GM18520 (cell line): ENCODE measurements at regions not wholly inside any gene's neighbourhood (a gene's known extent, or its start where the extent isn't known, plus 50 kb on each side); places are given as distances from the start of the nearest gene placed in this dataset.
"Not testable (repeated sequence)": the region's sequence is repeated elsewhere in the genome, so short reads cannot be mapped to it uniquely, and the experiment has no call there.

Experiments used
- ATAC-seq: cut with Tn5 transposase; IDR thresholded peaks from one replicate; pipeline ENCODE4 v1.9.1; 2021; ENCODE audit not compliant: unreplicated experiment

DNA sequence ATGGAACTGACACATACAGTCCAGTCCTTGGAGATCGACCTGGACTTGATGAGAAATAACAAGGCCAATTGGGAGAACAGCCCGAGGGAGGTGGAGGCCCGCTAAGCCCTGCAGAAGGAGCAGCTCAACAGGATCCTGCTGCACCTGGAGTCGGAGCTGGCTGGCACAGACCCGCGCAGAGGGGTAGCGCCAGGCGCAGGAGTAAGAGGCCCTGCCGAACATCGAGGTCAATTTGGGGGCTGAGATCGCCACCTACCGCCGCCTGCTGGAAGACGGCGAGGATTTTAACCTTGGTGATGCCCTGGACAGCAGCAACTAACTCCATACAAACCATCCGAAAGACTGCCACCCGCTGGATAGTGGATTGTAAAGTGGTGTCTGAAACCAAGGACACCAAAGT, 1610.1 kb upstream of the ACO1 start:
- ATAC-seq, result no peak

DNA sequence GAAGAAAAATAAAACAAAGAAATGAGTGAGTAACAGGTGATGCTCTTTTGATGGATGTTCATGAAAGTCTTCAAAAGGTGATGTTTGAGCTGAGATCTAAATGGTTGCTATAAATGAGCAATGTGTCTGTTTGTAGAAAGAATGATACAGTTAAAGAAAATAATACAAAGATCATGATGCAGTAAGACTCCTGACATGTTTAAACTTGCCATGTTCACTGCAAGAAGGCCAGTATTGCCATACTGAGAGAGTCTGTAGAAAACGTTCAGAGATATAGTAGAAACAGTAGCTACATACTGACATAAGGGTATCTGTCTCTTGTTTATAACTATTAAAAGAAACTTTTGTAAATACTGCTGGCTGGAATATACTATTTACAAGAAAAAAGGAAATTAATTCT, 1609.2 kb upstream of the ACO1 start:
- ATAC-seq, result no peak

DNA sequence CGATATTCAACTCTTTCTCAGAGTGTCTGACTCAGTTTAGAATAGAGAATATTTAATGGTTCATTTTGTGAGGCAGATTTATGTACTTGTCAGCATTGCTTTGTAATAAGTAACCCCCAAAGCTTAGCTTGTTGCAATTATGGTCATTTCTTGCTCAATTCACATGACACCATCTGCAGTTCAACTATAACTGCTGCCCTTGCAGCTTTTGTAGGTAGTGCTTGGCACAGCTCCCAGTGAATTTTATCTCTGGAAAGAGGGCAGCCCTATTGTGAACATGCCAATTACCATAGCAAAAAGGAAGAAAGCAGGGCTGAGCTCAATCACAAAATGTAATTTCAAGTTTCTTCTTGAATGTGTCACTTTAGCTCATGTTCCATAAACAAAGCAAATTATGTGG, 1587.7 kb upstream of the ACO1 start:
- ATAC-seq, result no peak

DNA sequence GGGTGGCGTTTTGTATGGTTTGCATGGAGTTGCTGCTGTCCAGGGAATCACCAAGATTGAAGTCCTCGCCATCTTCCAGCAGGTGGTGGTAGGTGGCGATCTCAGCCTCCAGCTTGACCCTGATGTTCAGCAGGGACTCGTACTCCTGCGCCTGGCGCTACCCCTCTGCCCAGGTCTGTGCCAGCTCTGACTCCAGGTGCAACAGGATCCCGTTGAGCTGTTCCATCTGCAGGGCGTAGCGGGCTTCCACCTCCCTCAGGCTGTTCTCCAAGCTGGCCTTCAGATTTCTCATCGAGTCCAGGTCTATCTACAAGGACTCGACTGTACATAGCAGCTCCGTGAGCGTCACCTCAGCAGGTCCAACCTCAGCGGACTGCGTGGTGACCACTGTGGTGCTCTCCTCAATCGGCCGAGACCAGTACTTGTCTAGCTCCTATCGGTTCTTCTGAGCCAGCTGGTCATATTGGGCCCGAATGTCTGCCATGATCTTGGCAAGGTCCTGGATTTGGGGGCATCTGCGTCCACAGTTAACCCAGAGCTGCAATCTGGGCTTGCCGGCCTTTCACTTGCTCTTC, 1584.8 kb upstream of the ACO1 start:
- no peak for ATAC-seq

DNA sequence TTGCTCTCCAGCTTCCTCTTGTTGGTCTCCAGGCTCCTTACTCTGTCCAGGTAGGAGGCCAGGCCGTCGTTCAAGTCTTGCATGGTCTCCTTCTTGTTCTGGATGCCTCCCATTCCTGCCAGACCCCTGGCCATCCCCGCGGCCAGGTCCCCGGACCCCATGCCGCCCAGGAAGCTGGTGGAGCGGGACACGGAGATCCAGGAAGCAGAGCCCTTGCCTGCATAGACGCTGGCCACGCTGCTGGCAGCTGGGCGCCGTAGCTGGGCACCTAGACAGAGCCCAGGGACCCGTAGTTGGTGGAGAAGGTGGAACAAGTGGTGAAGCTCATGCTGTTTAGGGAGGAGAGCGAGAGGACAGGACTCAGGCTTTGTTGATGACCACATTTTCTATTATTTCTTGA, 1584.0 kb upstream of the ACO1 start:
- no peak for ATAC-seq

DNA sequence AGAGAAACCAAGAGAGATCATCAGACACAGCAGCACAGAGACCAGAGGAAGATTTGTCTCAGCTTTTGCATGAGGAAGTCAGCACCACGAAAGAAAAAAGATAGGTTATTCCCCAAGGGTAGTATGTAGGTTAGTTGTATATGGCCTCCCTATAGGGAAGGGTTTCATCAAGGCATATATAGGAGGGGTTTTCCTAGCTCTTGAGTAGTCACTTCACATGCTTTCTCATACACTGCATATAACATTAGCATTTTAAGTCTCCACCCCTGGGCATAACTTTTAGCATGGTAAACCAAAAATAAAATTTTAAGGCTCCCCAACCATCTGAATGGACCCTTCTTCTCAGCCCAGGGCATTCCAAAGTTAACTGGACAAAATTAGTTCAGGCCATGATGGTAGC, 1571.6 kb upstream of the ACO1 start:
- ATAC-seq, result no peak

DNA sequence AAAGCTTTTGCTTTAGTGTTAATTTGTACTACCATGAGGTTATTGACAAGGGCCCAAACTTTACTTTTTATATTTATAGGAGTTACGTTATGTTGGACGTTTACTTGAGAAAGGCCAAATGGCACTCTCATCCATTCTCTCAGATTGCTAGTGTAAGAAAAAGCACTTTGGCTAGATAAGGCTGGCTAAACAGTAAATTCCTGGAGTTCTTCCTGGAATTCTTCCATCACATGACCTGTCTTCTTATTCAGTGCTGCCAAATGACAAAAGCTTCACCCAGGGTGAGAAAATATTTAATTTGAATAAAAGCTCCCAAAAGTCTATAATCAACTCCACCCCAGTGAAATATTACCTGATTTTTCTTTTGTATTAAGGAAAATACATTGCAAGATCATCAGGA, 1568.9 kb upstream of the ACO1 start:
- ATAC-seq, result no peak

DNA sequence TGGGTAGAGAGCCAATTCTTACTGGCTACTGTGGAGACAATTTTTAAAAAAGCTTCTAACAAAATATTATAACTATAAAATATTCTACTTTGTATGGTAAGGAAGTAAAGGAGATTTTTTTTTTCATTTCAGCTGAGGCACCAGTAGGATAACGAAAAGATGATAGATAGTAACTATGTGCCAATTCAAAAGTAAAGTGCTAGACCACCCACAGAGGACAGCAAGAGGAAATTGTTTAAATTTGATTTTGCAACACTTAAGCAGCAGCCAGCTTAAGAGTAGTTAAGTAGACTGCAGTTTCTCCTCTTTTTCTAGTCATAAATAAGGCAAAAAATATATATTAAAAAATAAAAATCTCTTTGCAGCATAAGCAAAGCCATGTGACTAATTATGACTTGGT, 1539.3 kb upstream of the ACO1 start:
- no peak for ATAC-seq

DNA sequence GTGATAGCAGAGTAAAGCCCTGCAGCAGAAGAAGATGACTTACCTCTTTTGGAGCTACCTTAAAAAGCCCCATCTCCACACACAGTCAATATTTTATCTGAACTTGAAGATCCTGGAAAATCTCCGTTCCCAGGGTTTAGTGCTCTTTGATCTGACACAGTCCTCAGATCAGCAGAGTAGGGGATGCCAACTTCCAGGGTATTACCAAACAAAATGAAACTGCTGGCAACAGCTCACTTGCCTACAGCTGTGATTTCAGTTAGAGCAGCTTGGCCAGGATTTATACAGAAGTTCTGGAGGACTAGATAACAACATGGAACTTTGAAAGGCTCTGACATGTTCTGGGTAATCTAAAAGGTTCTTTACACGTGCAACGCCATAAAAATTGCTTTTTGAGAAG, 1537.8 kb upstream of the ACO1 start:
- no peak for ATAC-seq

DNA sequence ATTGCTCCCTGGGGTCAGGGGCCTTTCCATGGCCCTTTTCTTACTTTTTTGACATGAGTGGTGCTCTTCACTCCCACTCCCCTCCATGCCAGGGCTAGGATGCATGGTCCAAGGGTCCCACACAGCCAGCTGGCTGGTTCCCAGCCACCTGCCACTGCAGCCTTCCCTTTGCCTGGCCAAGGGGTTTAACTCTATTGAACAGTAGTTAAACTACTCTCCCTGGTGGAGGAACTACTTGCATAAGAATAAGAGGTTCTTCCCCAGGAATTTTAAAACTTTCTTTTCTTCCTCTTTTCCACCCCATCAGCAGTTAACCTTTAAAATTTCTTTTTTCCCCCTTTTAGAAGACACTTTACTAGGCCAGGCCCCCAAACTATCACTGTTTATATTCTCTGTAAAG, 1532.8 kb upstream of the ACO1 start:
- no peak for ATAC-seq

DNA sequence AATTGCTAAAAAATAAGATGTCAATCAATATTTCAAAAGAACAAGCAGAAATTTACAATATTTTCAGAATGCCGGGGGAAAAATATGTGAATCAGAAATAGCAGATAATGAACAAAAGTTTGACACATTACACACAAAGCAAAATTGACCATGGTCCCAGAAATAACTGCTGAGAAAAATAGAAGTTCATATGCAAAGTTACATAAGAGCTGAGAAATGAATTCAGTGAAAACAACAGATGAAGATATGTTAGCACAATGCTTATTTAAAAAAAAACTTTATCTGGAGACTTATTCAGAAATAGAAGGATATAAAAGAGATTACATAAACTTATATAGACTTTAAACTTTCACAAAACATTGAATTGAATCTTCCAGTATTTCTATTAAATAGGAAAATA, 1483.7 kb upstream of the ACO1 start:
- ATAC-seq, result no peak

DNA sequence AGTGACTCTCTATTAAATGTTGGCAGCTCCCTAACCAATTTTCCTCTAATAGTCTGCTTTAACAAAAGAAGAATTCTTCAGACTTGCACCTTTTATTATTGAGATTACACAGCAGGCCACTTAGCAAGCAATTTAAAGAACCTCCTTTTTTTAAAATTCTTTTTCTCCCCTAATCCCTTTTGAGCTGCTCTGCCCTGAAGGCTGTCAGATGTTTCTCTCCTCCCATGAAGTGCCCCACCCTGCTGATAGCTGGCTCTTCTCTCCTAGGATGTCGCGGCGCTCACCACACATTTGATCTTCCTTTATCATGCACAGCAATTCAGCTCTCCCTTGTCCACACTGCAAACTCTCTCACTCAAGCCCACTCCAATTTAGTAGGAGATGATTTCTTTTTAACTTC, 1471.1 kb upstream of the ACO1 start:
- ATAC-seq, result no peak

DNA sequence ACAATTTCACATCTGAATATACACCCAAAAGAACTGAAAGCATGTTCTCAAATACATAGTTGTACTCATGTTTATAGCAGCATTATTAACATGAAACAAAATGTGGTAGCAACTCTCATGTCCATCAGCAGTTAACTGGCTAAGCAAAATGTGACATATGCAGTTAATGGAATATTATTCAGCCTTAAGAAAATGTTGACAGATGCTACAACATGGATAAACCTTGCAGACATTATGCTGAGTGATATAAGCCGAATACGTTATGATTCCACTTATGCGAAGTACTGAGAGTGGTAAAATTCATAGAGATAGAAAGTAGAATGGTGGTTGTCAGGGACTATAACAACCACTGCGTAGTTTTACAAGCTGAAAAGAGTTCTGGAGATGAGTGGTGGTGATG, 1469.0 kb upstream of the ACO1 start:
- ATAC-seq, result no peak

DNA sequence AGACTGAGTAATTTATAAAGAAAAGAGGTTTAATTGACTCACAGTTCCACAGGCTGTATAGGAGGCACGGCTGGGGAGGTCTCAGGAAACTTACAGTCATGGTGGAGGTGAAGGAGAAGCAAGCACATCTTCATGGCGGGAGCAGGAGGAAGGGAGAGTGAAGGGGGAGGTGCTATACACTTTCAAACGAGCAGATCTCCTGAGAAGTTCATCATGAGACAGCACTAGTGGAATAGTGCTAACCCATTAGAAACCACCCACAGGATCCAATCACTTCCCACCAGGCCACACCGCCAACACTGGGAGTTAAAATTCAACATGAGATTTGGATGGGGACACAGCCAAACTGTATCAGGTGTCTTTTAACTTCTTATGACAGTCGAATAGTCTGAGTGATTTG, 1459.3 kb upstream of the ACO1 start:
- ATAC-seq, result no peak

DNA sequence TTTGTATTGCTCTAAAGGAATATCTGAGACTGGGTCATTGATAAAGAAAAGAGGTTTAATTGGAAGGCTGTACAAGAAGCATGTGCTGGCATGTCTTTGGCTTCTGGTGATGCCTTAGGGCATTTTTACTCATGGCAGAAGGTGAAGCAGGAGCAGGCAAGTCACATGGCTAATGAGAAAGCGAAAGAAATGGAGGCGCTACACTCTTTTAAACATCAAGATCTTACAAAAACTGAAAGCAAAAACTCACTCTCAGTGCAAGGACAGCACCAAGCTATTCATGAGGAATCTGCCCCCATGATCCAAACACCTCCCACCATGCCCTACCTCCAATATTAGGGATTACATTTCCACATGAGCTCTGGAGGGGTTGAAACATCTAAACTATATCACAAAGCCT, 1458.8 kb upstream of the ACO1 start:
- no peak for ATAC-seq

DNA sequence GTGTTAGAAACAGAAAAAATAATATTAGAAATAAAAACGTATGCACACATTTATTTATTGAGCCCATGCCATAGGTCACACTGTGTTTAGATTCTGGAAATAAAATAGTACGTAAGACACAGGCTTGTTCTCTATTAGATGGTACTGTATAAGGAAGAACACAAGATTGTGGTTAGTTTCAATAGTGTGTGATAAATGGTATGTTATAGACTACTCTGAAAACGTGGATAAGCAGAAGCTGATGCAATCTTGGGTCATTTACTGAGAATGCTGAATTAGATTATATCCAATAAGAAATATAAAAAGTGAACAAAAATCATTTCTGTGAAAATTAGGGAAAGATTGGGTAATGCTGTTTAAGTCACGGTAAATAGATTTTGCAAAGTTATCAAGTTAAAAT, 1456.4 kb upstream of the ACO1 start:
- ATAC-seq, result no peak

DNA sequence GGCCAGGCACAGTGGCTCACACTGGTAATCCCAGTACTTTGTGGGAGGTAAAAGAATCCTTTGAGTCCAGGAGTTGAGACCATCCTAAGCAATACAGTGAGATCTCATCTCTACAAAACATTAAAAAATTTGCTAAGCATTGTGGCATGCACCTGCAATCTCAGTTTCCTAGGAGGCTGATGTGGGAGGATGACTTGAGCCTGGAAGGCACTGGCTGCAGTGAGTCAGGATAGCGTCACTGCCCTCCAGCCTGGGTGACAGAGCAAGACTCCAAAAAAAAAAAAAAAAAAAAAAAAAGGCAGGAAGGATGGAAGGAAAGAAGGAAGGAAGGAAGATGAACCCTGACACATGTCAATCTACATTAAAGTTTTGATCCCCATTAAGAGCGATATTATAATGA, 1452.2 kb upstream of the ACO1 start:
- ATAC-seq, result no peak

DNA sequence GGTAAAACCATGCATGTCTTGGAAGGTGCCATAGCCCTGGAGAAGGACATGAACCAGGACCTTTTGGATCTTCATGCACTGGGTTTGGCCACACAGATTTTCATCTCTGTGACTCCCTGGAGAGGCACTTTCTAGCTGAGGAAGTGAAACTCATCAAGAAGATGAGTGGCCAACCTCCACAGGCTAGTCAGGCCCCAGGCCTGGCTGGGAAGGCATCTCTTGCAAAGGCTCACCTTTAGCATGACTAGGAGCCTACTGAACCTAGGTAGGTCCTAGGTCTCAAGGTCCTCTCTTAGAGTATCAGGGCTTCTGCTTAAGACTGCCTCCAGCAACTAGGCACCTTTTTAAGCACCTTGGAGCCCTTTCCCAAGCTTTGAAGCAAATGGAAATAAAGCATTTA, 1448.7 kb upstream of the ACO1 start:
- no peak for ATAC-seq

DNA sequence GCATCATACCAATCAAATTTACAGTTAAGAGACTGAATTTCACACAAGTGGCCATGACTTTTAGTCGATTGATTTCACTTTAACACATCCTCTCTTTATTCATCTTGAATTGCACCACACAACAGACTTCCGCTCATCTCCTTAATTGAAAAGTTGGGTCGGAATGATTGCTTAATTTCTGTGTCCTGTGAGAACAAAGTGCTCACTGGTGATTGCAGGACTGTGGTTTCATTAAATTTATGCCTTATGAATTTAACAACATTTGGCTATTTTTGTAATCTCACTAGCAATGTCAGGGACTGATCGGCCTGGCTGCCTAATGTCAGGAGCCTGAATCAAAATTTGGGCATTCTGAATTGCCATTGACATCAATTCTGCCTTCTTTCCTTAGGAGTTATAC, 1447.3 kb upstream of the ACO1 start:
- no peak for ATAC-seq

DNA sequence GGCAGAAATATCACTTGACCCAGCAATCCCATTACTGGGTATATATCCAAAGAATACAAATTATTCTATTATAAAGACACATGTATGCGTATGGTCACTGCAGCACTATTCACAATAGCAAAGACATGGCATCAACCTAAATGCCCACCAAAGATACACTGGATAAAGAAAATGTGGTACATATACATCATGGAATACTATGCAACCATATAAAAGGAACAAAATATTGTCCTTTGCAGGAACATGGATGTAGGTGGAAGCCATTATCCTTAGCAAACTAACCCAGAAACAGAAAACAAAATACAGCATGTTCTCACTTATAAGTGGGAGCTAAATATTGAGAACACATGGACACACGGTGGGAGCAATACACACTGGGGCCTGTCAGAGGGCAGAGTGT, 1441.6 kb upstream of the ACO1 start:
- not testable (repeated sequence) for ATAC-seq

DNA sequence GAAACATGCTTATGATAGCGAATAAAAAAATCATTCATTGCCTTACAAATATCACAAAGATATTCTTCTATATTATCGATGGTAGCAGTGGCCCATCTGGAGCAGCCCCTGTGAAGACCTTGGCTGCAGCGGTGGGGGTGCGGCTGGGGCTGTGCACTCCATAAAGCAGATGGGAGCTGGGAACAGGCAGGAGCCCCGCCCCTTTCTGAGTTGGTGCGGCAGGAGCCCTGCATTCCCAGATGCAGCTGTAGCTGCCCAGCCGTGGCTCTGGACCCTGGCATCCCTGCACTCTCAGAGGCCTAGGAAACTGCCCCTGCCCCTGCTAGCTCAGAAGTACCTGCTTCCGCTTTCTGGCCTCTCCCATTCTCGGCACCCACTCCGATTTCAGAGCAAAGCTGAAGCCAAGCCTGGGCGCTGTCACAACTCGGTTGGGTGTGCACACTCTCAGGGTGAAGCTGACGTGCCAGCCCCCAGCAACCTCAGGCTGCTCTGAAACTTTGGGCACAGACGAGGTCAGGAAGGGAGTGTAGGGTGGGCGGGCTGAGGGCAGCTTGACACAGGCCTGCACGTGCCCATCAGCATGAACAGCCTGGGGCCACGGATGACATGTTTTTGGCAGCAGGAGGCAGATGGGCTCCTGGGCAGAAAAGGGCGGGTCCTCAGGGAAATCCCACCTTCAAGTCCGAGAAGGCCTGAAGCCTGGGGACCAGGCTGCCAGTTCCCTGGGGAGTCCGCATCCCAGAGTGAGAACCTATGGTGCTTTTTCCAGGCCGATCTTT, 1440.8 kb upstream of the ACO1 start:
- no peak for ATAC-seq

DNA sequence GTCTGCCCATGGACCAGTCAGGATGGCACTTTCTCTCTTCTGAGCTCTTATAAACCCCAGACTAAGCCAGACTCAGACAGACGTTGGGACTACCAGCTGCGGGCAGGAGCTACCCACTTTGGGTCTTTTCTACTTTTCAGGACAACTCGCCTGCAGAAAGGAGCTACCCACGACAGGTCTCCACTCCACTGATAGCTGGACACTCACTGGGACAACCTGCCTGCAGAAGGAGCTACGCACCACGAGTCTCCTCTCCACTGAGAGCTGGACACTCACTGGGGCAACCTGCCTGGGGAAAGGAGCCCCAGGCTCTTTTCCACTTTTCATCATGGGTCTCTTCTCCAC, 1440.2 kb upstream of the ACO1 start:
- no peak for ATAC-seq

DNA sequence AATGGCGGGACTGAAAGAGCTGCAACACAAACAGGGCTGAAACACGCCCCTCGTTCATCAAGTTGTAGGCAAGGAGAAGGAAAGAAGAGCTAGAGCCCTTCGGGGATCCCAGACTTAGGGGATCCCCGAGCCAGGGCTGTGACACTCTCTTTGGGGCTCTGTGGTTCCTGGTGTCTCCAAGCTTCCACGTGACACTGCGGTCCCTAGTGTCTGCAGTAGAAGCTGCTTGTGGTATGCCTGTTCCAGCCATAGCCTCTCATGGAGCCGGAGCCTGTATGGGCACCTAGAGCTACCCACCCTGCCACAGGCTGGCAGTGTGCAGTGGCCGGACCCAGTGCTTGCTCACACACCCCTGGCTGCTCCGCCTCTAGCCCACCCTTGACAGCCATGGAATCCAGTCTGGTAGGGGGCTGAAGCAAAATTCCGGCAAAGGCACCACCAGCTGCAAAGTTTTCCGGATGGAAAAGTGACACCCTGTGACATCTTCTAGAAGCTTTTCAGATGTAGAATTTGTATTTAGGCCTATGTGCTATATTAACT, 1439.6 kb upstream of the ACO1 start:
- no peak for ATAC-seq
